HepG2 (cell line): ENCODE measurements at regions not wholly inside any gene's neighbourhood (a gene's known extent, or its start where the extent isn't known, plus 50 kb on each side); places are given as distances from the start of the nearest gene placed in this dataset.

ENCODE experiments used
- ATF7 ChIP-seq, 2 experiments: fragments of 450-650 bp in 1 of 2; sonication (generic) in 1 of 2; formaldehyde crosslinking in 1 of 2; IDR thresholded peaks; 2 replicates each; pipeline versions ENCODE4 v1.4.0 to v1.6.1; 2016 to 2020; ENCODE audit warnings: antibody characterized with exemption in 1 of 2, mild to moderate bottlenecking in 1 of 2, missing genetic modification reagents in 1 of 2
- EP300 ChIP-seq, 3 experiments: sonication (generic) in 1 of 3; formaldehyde crosslinking in 1 of 3; IDR thresholded peaks; 2 replicates each; pipeline versions ENCODE4 v1.5.1 to v1.6.1; 2011 to 2020; ENCODE audit warnings: low read depth in 2 of 3, low read length in 2 of 3, borderline replicate concordance in 1 of 3, improper control_type of control experiment in 1 of 3, mild to moderate bottlenecking in 1 of 3, missing genetic modification reagents in 1 of 3, moderate library complexity in 1 of 3
- NR2F1 ChIP-seq, 2 experiments: fragments of 450-650 bp in 1 of 2; formaldehyde crosslinking in 1 of 2; IDR thresholded peaks; 2 replicates each; pipeline versions ENCODE4 v1.5.0 to v1.6.1; 2016 to 2020; ENCODE audit warnings: mild to moderate bottlenecking in 1 of 2, missing compliant biosample characterization in 1 of 2, missing genetic modification reagents in 1 of 2, moderate library complexity in 1 of 2
- POGK ChIP-seq: sonication (generic); formaldehyde crosslinking; conservative IDR thresholded peaks from 2 replicates; pipeline ENCODE4 v1.8.0; 2022; ENCODE audit warnings: mild to moderate bottlenecking, moderate library complexity, missing genetic modification reagents
- TARDBP ChIP-seq: sonication (generic); formaldehyde crosslinking; IDR thresholded peaks from 2 replicates; pipeline ENCODE4 v1.8.0; 2022; ENCODE audit warnings: mild to moderate bottlenecking, missing genetic modification reagents
- ZSCAN30 ChIP-seq: sonication (generic); formaldehyde crosslinking; IDR thresholded peaks from 2 replicates; pipeline ENCODE4 v1.5.0; 2020; ENCODE audit warnings: mild to moderate bottlenecking, missing genetic modification reagents

GRCh38 chr18:68557183-68557582 lies 157.7 kb downstream of the TMX3 start:
- TF ChIP-seq NR2F1 (CRISPR knock-in tag; IDR thresholded peaks at IDR 0.05): no peak
- TF ChIP-seq TARDBP: no peak
- TF ChIP-seq POGK (CRISPR knock-in tag): no peak
- TF ChIP-seq ATF7 (IDR thresholded peaks at IDR 0.05): no peak
- no peak for TF ChIP-seq ATF7 (CRISPR knock-in tag; IDR thresholded peaks at IDR 0.05)
- TF ChIP-seq EP300 (IDR thresholded peaks at IDR 0.05; ENCODE audit: low read depth in 2 of 2, low read length in 2 of 2): no peak
- no peak for TF ChIP-seq EP300 (CRISPR knock-in tag; IDR thresholded peaks at IDR 0.05; ENCODE audit: borderline replicate concordance)
- no peak for TF ChIP-seq ZSCAN30 (CRISPR knock-in tag)
